ENCODE measurements at regions not wholly inside any gene's neighbourhood (a gene's known extent, or its start where the extent isn't known, plus 50 kb on each side); places are given as distances from the start of the nearest gene placed in this dataset.

- Histone ChIP-seq H3K36me3 (ENCODE audit: control insufficient read depth in 2 of 2, extremely low read depth in 1 of 2, insufficient read depth in 2 of 2, low read length in 2 of 2) (no peaks in the 10 kb centered on the region), H3K4me2 (ENCODE audit: control insufficient read depth, extremely low read depth, insufficient read depth, low read depth, low read length) (no peak overlapping the region), H3K9me1 (ENCODE audit: control insufficient read depth, extremely low read depth, insufficient read depth, low read length) (no peaks in the 10 kb centered on the region), H3K9me3 (ENCODE audit: control insufficient read depth, low read depth, low read length) (no peaks in the 10 kb centered on the region), H2AFZ (ENCODE audit: control insufficient read depth, low read length) (no peak overlapping the region), H3K9ac (ENCODE audit: control insufficient read depth, extremely low read depth, insufficient read depth, low read length) (no peak overlapping the region), H3K27me3 (ENCODE audit: control insufficient read depth, extremely low read depth, insufficient read depth, low read length) (no peaks in the 10 kb centered on the region), H3K27ac (ENCODE audit: control insufficient read depth, insufficient read depth, low read length) (no peak overlapping the region), H3K79me2 (ENCODE audit: control insufficient read depth, insufficient read depth, low read length) (no peaks in the 10 kb centered on the region), H3K4me1 (ENCODE audit: control insufficient read depth, extremely low read depth, insufficient read depth, low read length) (no peaks in the 10 kb centered on the region), H4K20me1 (ENCODE audit: control insufficient read depth, extremely low read depth, insufficient read depth, low read length) (no peaks in the 10 kb centered on the region), H3K4me3 (ENCODE audit: control insufficient read depth in 2 of 3, extremely low read depth in 1 of 3, insufficient read depth in 2 of 3, low read depth in 1 of 3, low read length in 3 of 3) (no peak overlapping the region)
- dilution Hi-C loops (cut with MboI; ENCODE audit: extremely low pct_ligation_motif_present, low sequenced_read_pairs) = no loop called here
- no peak for TF ChIP-seq EZH2 (IDR thresholded peaks at IDR 0.05; ENCODE audit: low read length)
- TF ChIP-seq, protein P1, sequence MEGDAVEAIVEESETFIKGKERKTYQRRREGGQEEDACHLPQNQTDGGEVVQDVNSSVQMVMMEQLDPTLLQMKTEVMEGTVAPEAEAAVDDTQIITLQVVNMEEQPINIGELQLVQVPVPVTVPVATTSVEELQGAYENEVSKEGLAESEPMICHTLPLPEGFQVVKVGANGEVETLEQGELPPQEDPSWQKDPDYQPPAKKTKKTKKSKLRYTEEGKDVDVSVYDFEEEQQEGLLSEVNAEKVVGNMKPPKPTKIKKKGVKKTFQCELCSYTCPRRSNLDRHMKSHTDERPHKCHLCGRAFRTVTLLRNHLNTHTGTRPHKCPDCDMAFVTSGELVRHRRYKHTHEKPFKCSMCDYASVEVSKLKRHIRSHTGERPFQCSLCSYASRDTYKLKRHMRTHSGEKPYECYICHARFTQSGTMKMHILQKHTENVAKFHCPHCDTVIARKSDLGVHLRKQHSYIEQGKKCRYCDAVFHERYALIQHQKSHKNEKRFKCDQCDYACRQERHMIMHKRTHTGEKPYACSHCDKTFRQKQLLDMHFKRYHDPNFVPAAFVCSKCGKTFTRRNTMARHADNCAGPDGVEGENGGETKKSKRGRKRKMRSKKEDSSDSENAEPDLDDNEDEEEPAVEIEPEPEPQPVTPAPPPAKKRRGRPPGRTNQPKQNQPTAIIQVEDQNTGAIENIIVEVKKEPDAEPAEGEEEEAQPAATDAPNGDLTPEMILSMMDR (optimal IDR thresholded peaks at IDR 0.05 in 1 of 3, IDR thresholded peaks at IDR 0.05 in 1 of 3, conservative IDR thresholded peaks at IDR 0.05 in 1 of 3; ENCODE audit: extremely low read depth in 1 of 3, insufficient read depth in 2 of 3, low read length in 3 of 3) = no peak
- FAIRE-seq (no peak), DNase-seq (ENCODE audit: low read depth, low spot score) (no peak)
Observed at GRCh38 chr2:223218587-223219178, 166.7 kb downstream of the KCNE4 start.

DNA sequence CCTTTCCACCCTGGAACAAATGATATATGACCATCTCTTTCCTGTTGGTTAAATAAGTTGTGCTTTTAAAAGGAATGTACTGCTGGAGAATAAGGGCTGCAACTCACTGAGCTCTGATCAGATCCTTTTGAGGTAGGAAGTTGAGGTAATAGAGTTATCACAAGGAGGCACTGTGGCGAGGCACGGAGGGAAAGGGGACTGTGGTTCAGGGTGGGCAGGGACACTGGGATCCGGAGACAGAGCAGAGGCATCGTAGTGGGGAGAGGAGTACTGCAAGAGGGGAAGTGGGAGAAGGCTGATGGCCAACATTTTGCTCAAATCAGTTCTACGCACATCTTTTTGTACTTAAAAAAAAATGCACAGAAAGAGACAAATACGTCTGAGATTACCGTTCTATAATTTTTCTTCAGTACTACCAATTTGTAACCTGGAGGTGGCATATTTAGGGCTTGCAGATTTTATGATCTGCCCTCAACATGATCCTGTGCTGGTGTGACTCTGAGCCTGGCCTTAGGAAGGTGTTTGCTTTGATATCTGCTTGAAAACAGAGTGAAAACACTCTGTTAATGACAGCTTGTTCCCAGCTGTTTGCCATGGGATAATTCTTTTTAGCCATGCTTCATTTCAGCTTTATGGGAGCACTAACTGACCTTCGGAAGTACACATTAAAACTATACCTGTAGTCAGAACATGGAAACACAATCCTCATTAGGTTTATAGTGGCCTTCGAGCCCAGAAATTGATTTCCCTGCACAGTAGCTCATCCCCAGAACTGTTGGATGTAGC, 168.1 kb downstream of the KCNE4 start:
- no peaks in the 10 kb centered on the region for H4K20me1 ChIP-seq (ENCODE audit: control insufficient read depth, extremely low read depth, insufficient read depth, low read length)
- no peak overlapping the region for H3K4me2 ChIP-seq (ENCODE audit: control insufficient read depth, extremely low read depth, insufficient read depth, low read depth, low read length)
- H3K4me3 ChIP-seq (ENCODE audit: control insufficient read depth in 2 of 3, extremely low read depth in 1 of 3, insufficient read depth in 2 of 3, low read depth in 1 of 3, low read length in 3 of 3) = no peak overlapping the region
- TF ChIP-seq, protein P1 (optimal IDR thresholded peaks at IDR 0.05 in 1 of 3, IDR thresholded peaks at IDR 0.05 in 1 of 3, conservative IDR thresholded peaks at IDR 0.05 in 1 of 3; ENCODE audit: extremely low read depth in 1 of 3, insufficient read depth in 2 of 3, low read length in 3 of 3) = no peak
- no peak for TF ChIP-seq EZH2 (IDR thresholded peaks at IDR 0.05; ENCODE audit: low read length)
- no peak for FAIRE-seq
- DNase-seq (ENCODE audit: low read depth, low spot score) = no peak
- H3K79me2 ChIP-seq (ENCODE audit: control insufficient read depth, insufficient read depth, low read length) = no peaks in the 10 kb centered on the region
- H3K4me1 ChIP-seq (ENCODE audit: control insufficient read depth, extremely low read depth, insufficient read depth, low read length) = no peaks in the 10 kb centered on the region
- H2AFZ ChIP-seq (ENCODE audit: control insufficient read depth, low read length) = no peak overlapping the region
- H3K9me3 ChIP-seq (ENCODE audit: control insufficient read depth, low read depth, low read length) = no peaks in the 10 kb centered on the region
- H3K9ac ChIP-seq (ENCODE audit: control insufficient read depth, extremely low read depth, insufficient read depth, low read length) = no peak overlapping the region
- dilution Hi-C loops (cut with MboI; ENCODE audit: extremely low pct_ligation_motif_present, low sequenced_read_pairs) = no loop called here
- H3K27ac ChIP-seq (ENCODE audit: control insufficient read depth, insufficient read depth, low read length) = no peak overlapping the region
- H3K36me3 ChIP-seq (ENCODE audit: control insufficient read depth in 2 of 2, extremely low read depth in 1 of 2, insufficient read depth in 2 of 2, low read length in 2 of 2) = no peaks in the 10 kb centered on the region
- H3K9me1 ChIP-seq (ENCODE audit: control insufficient read depth, extremely low read depth, insufficient read depth, low read length) = no peaks in the 10 kb centered on the region
- no peaks in the 10 kb centered on the region for H3K27me3 ChIP-seq (ENCODE audit: control insufficient read depth, extremely low read depth, insufficient read depth, low read length)

Data from keratinocyte (primary cell).